A673 (cell line): ENCODE measurements at regions not wholly inside any gene's neighbourhood (a gene's known extent, or its start where the extent isn't known, plus 50 kb on each side); places are given as distances from the start of the nearest gene placed in this dataset.

ENCODE experiments used
- BruUV-seq: library from RNA; stranded (reverse); fragments of 400-500 nt; replicated peaks from 2 replicates; lab custom pipeline; 2021; lab: Mats Ljungman, UMichigan
- CTCF ChIA-PET: fragments of 300-600 bp; sonication (Branson Sonifier 250); formaldehyde crosslinking; loops from one replicate; lab custom pipeline; 2022; ENCODE audit warnings: antibody characterized with exemption; lab: Charles Lee
- POLR2A ChIA-PET: fragments of 300-600 bp; sonication (Branson Sonifier 250); formaldehyde crosslinking; loops from one replicate; lab custom pipeline; 2022; ENCODE audit warnings: antibody characterized with exemption; ENCODE audit not compliant: low non-redundant PET; lab: Charles Lee
- DNase-seq: peaks from one replicate; pipeline ENCODE4 v3.0.0-alpha.2; 2015; ENCODE audit warnings: low spot score
- H3K27ac ChIP-seq: fragments of 200-600 bp; sonication (generic); 2 replicates; pipeline ENCODE4 v1.5.1; 2016; ENCODE audit warnings: mixed run types, low read depth, mild to moderate bottlenecking, mixed read lengths, antibody characterized with exemption, low read length; ENCODE audit not compliant: poor library complexity, severe bottlenecking
- H3K27me3 ChIP-seq: fragments of 200-600 bp; sonication (generic); replicated peaks from 2 replicates; pipeline ENCODE4 v1.6.1; 2017; ENCODE audit warnings: mixed run types, low read depth, mild to moderate bottlenecking, mixed read lengths, antibody characterized with exemption, low read length; ENCODE audit not compliant: insufficient read depth, poor library complexity
- H3K36me3 ChIP-seq: fragments of 200-600 bp; sonication (generic); 2 replicates; pipeline ENCODE4 v1.6.1; 2016; ENCODE audit warnings: mixed run types, mild to moderate bottlenecking, mixed read lengths, antibody characterized with exemption, low read length; ENCODE audit not compliant: insufficient read depth, poor library complexity, severe bottlenecking
- H3K4me1 ChIP-seq: fragments of 200-600 bp; sonication (generic); 2 replicates; pipeline ENCODE4 v1.6.1; 2017; ENCODE audit warnings: mixed run types, mild to moderate bottlenecking, mixed read lengths, antibody characterized with exemption, low read length; ENCODE audit not compliant: insufficient read depth, poor library complexity, severe bottlenecking
- H3K4me3 ChIP-seq: fragments of 200-600 bp; sonication (generic); 2 replicates; pipeline ENCODE4 v1.5.1; 2016; ENCODE audit warnings: low read depth, mixed run types, mild to moderate bottlenecking, mixed read lengths, low read length; ENCODE audit not compliant: poor library complexity, severe bottlenecking
- H3K9me3 ChIP-seq: fragments of 200-600 bp; sonication (generic); 2 replicates; pipeline ENCODE4 v1.6.1; 2016; ENCODE audit warnings: mixed run types, low read depth, mild to moderate bottlenecking, mixed read lengths, antibody characterized with exemption, low read length; ENCODE audit not compliant: poor library complexity, severe bottlenecking
- EZH2 ChIP-seq: fragments of 200-600 bp; sonication (generic); IDR thresholded peaks from 2 replicates; pipeline ENCODE4 v1.6.1; 2017; ENCODE audit warnings: borderline replicate concordance, low read depth, mild to moderate bottlenecking, mixed read lengths, antibody characterized with exemption, low read length; ENCODE audit not compliant: poor library complexity, severe bottlenecking
- intact Hi-C: fragments of 100-400 bp; cut with micrococcal nuclease; formaldehyde crosslinking; loops from one replicate; pipeline ENCODE4 v1.10.0; 2022; ENCODE audit not compliant: unreplicated experiment
- TF ChIP-seq, protein P1 (sequence below): fragments of 300-800, 200-600 bp; sonication (generic); conservative IDR thresholded peaks from 2 replicates; pipeline ENCODE4 v1.5.1; 2017; ENCODE audit warnings: low read depth, mild to moderate bottlenecking, antibody characterized with exemption, low read length, moderate library complexity, mixed read lengths

DNA sequence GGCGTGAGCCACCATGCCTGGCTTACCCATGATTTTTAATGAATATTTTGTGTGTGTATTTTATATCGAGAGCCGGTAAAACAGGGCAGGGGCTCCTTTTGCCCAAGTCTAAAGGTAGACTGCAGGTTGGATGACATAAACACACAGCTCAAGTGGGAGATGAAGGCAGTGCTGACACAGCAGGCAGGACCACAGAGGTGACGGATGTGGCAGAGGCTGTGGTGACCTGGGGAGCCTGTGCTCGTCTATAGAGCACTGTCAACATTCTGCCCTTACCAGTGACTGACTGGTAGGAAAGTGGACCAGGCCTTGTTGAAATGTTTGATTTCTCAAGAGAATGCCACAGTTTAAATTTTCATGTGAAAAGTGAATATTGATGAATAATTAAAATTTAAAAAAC, 137.5 kb downstream of the ZFP64 start:
- POLR2A ChIA-PET, result no interaction called here
- no TSS peak for BruUV-seq
- Histone ChIP-seq H3K4me3 (no peak overlapping the region), H3K27me3 (no peaks in the 10 kb centered on the region), H3K36me3 (no peaks in the 10 kb centered on the region), H3K9me3 (peaks cover 10% of the 10 kb centered on the region), H3K27ac (no peak overlapping the region), H3K4me1 (no peaks in the 10 kb centered on the region)
- DNase-seq, result no peak
- TF ChIP-seq, protein P1, sequence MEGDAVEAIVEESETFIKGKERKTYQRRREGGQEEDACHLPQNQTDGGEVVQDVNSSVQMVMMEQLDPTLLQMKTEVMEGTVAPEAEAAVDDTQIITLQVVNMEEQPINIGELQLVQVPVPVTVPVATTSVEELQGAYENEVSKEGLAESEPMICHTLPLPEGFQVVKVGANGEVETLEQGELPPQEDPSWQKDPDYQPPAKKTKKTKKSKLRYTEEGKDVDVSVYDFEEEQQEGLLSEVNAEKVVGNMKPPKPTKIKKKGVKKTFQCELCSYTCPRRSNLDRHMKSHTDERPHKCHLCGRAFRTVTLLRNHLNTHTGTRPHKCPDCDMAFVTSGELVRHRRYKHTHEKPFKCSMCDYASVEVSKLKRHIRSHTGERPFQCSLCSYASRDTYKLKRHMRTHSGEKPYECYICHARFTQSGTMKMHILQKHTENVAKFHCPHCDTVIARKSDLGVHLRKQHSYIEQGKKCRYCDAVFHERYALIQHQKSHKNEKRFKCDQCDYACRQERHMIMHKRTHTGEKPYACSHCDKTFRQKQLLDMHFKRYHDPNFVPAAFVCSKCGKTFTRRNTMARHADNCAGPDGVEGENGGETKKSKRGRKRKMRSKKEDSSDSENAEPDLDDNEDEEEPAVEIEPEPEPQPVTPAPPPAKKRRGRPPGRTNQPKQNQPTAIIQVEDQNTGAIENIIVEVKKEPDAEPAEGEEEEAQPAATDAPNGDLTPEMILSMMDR, result no peak
- CTCF ChIA-PET, result no interaction called here
- intact Hi-C loops, result no loop called here

DNA sequence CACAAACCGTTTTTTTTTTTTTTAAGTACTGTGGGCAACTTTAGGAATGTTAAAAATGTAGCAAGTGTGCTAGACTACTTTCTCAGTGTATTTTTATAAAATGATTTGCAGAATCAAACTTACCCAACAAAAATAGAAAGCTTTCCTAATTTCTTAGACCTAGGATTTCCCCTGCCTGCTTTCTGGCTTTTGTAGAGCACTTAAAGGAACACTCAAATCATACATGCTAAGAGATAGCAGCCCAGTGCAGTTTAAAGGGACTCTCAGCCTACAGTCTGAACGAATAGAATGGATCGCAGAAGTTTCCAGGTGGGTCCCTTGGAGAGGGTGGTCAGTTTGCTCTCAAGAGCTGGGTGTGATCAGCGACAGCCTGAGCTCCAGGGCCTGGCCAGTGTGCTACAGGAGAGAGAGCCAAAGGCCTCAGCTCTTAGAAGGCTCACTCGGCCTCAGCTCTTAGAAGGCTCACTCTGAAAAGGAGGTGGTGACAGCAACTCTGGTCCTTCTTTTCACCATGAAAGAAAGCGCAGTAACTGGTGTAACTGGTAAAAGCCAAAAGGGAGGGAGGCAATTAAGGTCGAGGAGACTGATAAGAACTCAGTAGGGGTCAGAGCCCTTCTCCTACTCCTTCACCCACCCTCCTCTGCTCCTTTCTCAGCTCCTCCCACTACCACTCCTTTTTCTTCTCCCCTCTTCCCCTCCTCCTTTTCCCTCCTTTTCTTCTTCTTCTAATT, 142.4 kb downstream of the ZFP64 start:
- H3K4me3 ChIP-seq, result no peak overlapping the region
- CTCF ChIA-PET, result interaction anchor here (0.7 kb wide), 1 partner anchor 78 kb away, joined by 4 read pairs; no protein-coding TSS in a partner anchor
- peak overlapping the region; percentile 16 for H3K27ac ChIP-seq
- POLR2A ChIA-PET, result no interaction called here
- no peak for DNase-seq
- TF ChIP-seq, protein P1, result no peak
- TF ChIP-seq EZH2, result no peak
- H3K27me3 ChIP-seq, result no peaks in the 10 kb centered on the region
- H3K4me1 ChIP-seq, result peaks cover 27% of the 10 kb centered on the region
- intact Hi-C loops, result no loop called here
- no peaks in the 10 kb centered on the region for H3K9me3 ChIP-seq
- no TSS peak for BruUV-seq
- H3K36me3 ChIP-seq, result no peaks in the 10 kb centered on the region

DNA sequence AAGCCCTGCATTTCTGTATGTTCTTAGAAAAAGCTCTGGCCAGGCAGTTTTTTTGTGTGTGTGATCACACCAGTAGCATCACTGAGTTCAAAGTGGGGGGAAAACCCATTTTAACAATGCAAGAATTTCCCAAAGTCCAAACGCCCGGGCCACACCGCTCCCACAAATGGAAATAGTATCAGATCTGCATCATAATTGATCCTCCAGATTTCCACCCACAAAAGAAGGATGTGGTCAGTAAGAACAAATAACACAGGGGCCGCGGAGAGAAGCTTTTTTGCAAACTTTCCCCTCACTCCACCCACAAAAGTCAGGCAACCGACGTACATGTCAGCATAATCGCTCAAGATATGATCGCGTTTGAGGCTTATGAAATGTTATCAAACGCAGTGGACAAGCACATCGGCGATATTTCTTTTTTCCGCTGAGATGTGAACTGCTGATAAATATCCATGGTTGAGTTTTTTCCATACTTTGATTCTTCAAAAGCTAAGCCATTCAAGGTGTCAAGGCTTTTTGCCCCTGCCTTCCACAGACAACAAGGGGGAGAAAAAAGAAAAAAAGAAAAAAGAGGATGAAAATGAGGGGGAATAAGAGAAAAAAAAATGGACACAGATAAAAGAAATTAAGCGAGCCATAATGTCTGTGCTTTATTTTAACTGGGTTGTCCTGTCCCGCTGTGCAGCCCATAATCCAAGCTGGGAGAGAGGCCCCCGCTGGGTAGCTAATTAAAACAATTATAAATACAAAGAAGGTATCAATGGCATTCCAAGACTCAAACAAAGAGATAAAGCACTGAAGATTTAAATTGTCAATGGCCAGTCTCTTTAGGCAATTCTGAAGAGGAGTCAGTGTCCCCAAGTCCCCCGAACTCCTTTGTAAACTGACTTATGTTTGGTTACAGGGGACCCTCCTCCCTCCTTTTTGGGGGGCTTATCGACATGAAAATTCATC, 143.5 kb downstream of the ZFP64 start:
- Histone ChIP-seq H3K27me3 (no peaks in the 10 kb centered on the region), H3K4me3 (peak overlapping the region; percentile 18), H3K36me3 (no peaks in the 10 kb centered on the region), H3K27ac (peak overlapping the region; percentile 16), H3K4me1 (peaks cover 27% of the 10 kb centered on the region), H3K9me3 (no peaks in the 10 kb centered on the region)
- intact Hi-C loops, result no loop called here
- DNase-seq, result peak; percentile 53
- POLR2A ChIA-PET, result no interaction called here
- TF ChIP-seq, protein P1, result no peak
- no peak for TF ChIP-seq EZH2
- BruUV-seq, result no TSS peak
- CTCF ChIA-PET, result no interaction called here
